Ovary (tissue), 3 donors: ENCODE measurements at regions not wholly inside any gene's neighbourhood (a gene's known extent, or its start where the extent isn't known, plus 50 kb on each side); places are given as distances from the start of the nearest gene placed in this dataset.

ENCODE experiments used
- CTCF ChIP-seq, 3 donors: fragments of 450-650 bp in 2 of 3; fragments of 200-600 bp in 1 of 3; IDR thresholded peaks; one replicate each; pipeline versions ENCODE4 v1.5.1 to v1.8.0; 2016 to 2022; ENCODE audit warnings: antibody characterized with exemption in 3 of 3, mild to moderate bottlenecking in 1 of 3
- EP300 ChIP-seq: sonication (generic); formaldehyde crosslinking; IDR thresholded peaks from one replicate; pipeline ENCODE4 v1.6.1; 2017; ENCODE audit warnings: antibody characterized with exemption
- POLR2A ChIP-seq: fragments of 450-650 bp; IDR thresholded peaks from one replicate; pipeline ENCODE4 v1.6.1; 2017; ENCODE audit warnings: antibody characterized with exemption, mild to moderate bottlenecking, moderate library complexity
- donor health status: DM: no; HTN: no; CAD: no.

- TF ChIP-seq CTCF (IDR thresholded peaks at IDR 0.05) = no peak
- no peak for TF ChIP-seq POLR2A
- no peak for TF ChIP-seq EP300
These were observed 51.9 kb downstream of the CEBPB start for GRCh38 chr20:50242548-50242862.
